ENCODE measurements at regions not wholly inside any gene's neighbourhood (a gene's known extent, or its start where the extent isn't known, plus 50 kb on each side); places are given as distances from the start of the nearest gene placed in this dataset.

DNA sequence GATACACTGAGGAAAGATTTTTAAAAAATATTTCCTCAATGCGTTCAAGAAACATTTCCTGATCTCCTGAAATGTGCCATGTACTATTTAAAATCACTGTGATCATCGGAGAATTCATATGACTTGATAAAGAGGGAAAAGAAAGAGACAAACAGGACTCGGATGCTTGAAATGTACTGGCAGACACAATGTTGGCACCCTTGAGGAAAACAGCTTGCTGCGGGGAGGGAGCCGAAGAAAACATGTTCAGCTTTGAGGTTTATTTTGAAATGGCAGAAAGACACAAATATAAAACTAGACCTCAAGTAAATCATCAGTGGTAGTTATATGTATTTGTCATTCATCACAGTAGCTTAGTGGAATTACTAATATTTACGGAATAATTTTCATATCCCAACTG, 100.9 kb upstream of the BRINP3 start:
- ChIA-PET CTCF (no interaction called here), POLR2A (no interaction called here), RAD21 (ENCODE audit: unreplicated experiment) (no interaction called here), SMC1A (ENCODE audit: uncharacterized antibody, unreplicated experiment) (no interaction called here)
- no peak for ATAC-seq
- no peak overlapping the region for H2AFZ ChIP-seq (ENCODE audit: control insufficient read depth, low read depth, low read length)
- H3K9me3 ChIP-seq (replicated peaks; ENCODE audit: control insufficient read depth, insufficient read depth, low read length) = no peaks in the 10 kb centered on the region
- intact Hi-C loops (cut with micrococcal nuclease; ENCODE audit: unreplicated experiment) = no loop called here
- no peak for FAIRE-seq
- H3K9ac ChIP-seq (ENCODE audit: control insufficient read depth, insufficient read depth, low read length) = no peak overlapping the region
- no TSS peak for BruUV-seq (replicated peaks)
- no peak overlapping the region for H3K27ac ChIP-seq (ENCODE audit: control insufficient read depth, insufficient read depth)
- no peaks in the 10 kb centered on the region for H3K36me3 ChIP-seq (ENCODE audit: control insufficient read depth in 2 of 2, insufficient read depth in 2 of 2, low read length in 1 of 2)
- 54% methylated on average over 6 of the region's 6 CpGs for WGBS (ENCODE audit: insufficient coverage, insufficient replicate concordance, low lambda C conversion rate, missing lambda C conversion rate)
- H3K4me1 ChIP-seq (ENCODE audit: control insufficient read depth, insufficient read depth, low read length) = no peaks in the 10 kb centered on the region
- in situ Hi-C loops (cut with MboI) = no loop called here
- no peak overlapping the region for H3K4me2 ChIP-seq (ENCODE audit: control insufficient read depth, insufficient read depth)
- no peaks in the 10 kb centered on the region for H3K27me3 ChIP-seq (replicated peaks in 1 of 2; ENCODE audit: control insufficient read depth in 2 of 2, insufficient read depth in 2 of 2, low read length in 1 of 2)
- no peaks in the 10 kb centered on the region for H3K79me2 ChIP-seq (ENCODE audit: control insufficient read depth, insufficient read depth, low read length)
- H3K4me3 ChIP-seq = no peak overlapping the region
- no peak for DNase-seq (ENCODE audit: low read depth, low spot score)
- no peaks in the 10 kb centered on the region for H4K20me1 ChIP-seq (ENCODE audit: control insufficient read depth, insufficient read depth)
- TF ChIP-seq CEBPB (IDR thresholded peaks at IDR 0.05; ENCODE audit: borderline replicate concordance in 1 of 2, low read depth in 2 of 2, low read length in 2 of 2) (no peak), FOXM1 (IDR thresholded peaks at IDR 0.05; ENCODE audit: low read depth, low read length) (no peak), EP300 (IDR thresholded peaks at IDR 0.05; ENCODE audit: borderline replicate concordance in 1 of 2, control insufficient read depth in 1 of 2, low read depth in 2 of 2, low read length in 2 of 2) (no peak), NFXL1 (IDR thresholded peaks at IDR 0.05; ENCODE audit: borderline replicate concordance) (no peak), SMAD1 (IDR thresholded peaks at IDR 0.05; ENCODE audit: low read depth, partially characterized antibody) (no peak), ZNF622 (IDR thresholded peaks at IDR 0.05) (no peak), CREM (IDR thresholded peaks at IDR 0.05; ENCODE audit: low read depth) (no peak), PRDM15 (CRISPR knock-in tag; IDR thresholded peaks at IDR 0.05) (no peak), ZBTB4 (CRISPR knock-in tag; IDR thresholded peaks at IDR 0.05) (no peak), EZH2 (IDR thresholded peaks at IDR 0.05; ENCODE audit: borderline replicate concordance, control insufficient read depth, low read depth, low read length) (no peak), BACH1 (IDR thresholded peaks at IDR 0.05; ENCODE audit: borderline replicate concordance) (no peak), FOXK2 (IDR thresholded peaks at IDR 0.05) (no peak)
- TF ChIP-seq, protein P1, sequence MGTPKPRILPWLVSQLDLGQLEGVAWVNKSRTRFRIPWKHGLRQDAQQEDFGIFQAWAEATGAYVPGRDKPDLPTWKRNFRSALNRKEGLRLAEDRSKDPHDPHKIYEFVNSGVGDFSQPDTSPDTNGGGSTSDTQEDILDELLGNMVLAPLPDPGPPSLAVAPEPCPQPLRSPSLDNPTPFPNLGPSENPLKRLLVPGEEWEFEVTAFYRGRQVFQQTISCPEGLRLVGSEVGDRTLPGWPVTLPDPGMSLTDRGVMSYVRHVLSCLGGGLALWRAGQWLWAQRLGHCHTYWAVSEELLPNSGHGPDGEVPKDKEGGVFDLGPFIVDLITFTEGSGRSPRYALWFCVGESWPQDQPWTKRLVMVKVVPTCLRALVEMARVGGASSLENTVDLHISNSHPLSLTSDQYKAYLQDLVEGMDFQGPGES (IDR thresholded peaks at IDR 0.05) = no peak
- TF ChIP-seq, protein P2, sequence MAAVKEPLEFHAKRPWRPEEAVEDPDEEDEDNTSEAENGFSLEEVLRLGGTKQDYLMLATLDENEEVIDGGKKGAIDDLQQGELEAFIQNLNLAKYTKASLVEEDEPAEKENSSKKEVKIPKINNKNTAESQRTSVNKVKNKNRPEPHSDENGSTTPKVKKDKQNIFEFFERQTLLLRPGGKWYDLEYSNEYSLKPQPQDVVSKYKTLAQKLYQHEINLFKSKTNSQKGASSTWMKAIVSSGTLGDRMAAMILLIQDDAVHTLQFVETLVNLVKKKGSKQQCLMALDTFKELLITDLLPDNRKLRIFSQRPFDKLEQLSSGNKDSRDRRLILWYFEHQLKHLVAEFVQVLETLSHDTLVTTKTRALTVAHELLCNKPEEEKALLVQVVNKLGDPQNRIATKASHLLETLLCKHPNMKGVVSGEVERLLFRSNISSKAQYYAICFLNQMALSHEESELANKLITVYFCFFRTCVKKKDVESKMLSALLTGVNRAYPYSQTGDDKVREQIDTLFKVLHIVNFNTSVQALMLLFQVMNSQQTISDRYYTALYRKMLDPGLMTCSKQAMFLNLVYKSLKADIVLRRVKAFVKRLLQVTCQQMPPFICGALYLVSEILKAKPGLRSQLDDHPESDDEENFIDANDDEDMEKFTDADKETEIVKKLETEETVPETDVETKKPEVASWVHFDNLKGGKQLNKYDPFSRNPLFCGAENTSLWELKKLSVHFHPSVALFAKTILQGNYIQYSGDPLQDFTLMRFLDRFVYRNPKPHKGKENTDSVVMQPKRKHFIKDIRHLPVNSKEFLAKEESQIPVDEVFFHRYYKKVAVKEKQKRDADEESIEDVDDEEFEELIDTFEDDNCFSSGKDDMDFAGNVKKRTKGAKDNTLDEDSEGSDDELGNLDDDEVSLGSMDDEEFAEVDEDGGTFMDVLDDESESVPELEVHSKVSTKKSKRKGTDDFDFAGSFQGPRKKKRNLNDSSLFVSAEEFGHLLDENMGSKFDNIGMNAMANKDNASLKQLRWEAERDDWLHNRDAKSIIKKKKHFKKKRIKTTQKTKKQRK (IDR thresholded peaks at IDR 0.05; ENCODE audit: low read depth, low read length) = no peak

Measured in GM12878 (cell line).